ENCODE measurements at regions not wholly inside any gene's neighbourhood (a gene's known extent, or its start where the extent isn't known, plus 50 kb on each side); places are given as distances from the start of the nearest gene placed in this dataset.

GRCh38 chr3:104746056-104746455, 620.7 kb upstream of the ALCAM start:
- H3K27ac ChIP-seq, result no peak overlapping the region
- H3K4me1 ChIP-seq, result no peaks in the 10 kb centered on the region
- no peak overlapping the region for H3K4me3 ChIP-seq
- H3K27me3 ChIP-seq, result no peaks in the 10 kb centered on the region
- TF ChIP-seq, protein P1, sequence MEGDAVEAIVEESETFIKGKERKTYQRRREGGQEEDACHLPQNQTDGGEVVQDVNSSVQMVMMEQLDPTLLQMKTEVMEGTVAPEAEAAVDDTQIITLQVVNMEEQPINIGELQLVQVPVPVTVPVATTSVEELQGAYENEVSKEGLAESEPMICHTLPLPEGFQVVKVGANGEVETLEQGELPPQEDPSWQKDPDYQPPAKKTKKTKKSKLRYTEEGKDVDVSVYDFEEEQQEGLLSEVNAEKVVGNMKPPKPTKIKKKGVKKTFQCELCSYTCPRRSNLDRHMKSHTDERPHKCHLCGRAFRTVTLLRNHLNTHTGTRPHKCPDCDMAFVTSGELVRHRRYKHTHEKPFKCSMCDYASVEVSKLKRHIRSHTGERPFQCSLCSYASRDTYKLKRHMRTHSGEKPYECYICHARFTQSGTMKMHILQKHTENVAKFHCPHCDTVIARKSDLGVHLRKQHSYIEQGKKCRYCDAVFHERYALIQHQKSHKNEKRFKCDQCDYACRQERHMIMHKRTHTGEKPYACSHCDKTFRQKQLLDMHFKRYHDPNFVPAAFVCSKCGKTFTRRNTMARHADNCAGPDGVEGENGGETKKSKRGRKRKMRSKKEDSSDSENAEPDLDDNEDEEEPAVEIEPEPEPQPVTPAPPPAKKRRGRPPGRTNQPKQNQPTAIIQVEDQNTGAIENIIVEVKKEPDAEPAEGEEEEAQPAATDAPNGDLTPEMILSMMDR (IDR thresholded peaks at IDR 0.05), result no peak
- H3K36me3 ChIP-seq, result no peaks in the 10 kb centered on the region
- no peak for DNase-seq
- intact Hi-C loops (cut with DNase I; ENCODE audit: low total_unique reads), result no loop called here
- H3K9me3 ChIP-seq, result no peaks in the 10 kb centered on the region

GRCh38 chr3:104750581-104750980, 616.1 kb upstream of the ALCAM start:
- TF ChIP-seq, protein P1 (IDR thresholded peaks at IDR 0.05), result no peak
- no peak for TF ChIP-seq POLR2A (IDR thresholded peaks at IDR 0.05)
- H3K9me3 ChIP-seq, result no peaks in the 10 kb centered on the region
- intact Hi-C loops (cut with DNase I; ENCODE audit: low total_unique reads), result no loop called here
- H3K4me1 ChIP-seq, result no peaks in the 10 kb centered on the region
- H3K27ac ChIP-seq, result no peak overlapping the region
- H3K36me3 ChIP-seq, result no peaks in the 10 kb centered on the region
- DNase-seq, result no peak
- H3K4me3 ChIP-seq, result no peak overlapping the region
- H3K27me3 ChIP-seq, result no peaks in the 10 kb centered on the region

- TF ChIP-seq, protein P1 (IDR thresholded peaks at IDR 0.05), result no peak
- TF ChIP-seq POLR2A (IDR thresholded peaks at IDR 0.05), result no peak
- Histone ChIP-seq H3K27ac (no peak overlapping the region), H3K36me3 (no peaks in the 10 kb centered on the region), H3K4me3 (no peak overlapping the region), H3K27me3 (no peaks in the 10 kb centered on the region), H3K4me1 (no peaks in the 10 kb centered on the region), H3K9me3 (no peaks in the 10 kb centered on the region)
- intact Hi-C loops (cut with DNase I; ENCODE audit: low total_unique reads), result no loop called here
- DNase-seq, result no peak
Measured at GRCh38 chr3:104755791-104756190, 610.9 kb upstream of the ALCAM start.

DNA sequence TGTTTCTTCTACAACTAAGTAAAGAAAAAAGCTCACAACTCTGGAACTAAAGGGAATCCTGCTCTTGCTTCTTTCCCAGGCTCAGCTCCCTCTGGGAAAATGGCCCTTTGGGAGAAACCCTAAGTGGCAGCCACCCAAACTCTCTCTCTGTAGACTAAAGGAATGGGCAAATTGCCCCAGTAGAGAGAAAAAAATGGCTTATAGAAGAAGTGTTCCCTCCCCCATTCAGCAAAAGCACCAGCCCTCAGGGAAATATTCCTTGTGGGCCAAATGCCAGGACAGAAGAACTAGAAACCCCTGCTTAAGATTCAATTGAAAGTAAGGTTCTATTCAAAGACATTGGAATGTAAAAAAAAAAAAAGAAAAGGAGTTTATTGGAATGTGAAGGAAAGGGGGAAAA, 603.7 kb upstream of the ALCAM start:
- Histone ChIP-seq H3K27me3 (no peaks in the 10 kb centered on the region), H3K36me3 (no peaks in the 10 kb centered on the region), H3K27ac (no peak overlapping the region), H3K4me1 (peaks cover 0 to 4% of the 10 kb centered on the region in 2 donors), H3K4me3 (no peak overlapping the region), H3K9me3 (no peaks in the 10 kb centered on the region)
- no peak for TF ChIP-seq POLR2A (IDR thresholded peaks at IDR 0.05)
- TF ChIP-seq, protein P1 (IDR thresholded peaks at IDR 0.05), result no peak
- intact Hi-C loops (cut with DNase I; ENCODE audit: low total_unique reads), result no loop called here
- no peak for DNase-seq

DNA sequence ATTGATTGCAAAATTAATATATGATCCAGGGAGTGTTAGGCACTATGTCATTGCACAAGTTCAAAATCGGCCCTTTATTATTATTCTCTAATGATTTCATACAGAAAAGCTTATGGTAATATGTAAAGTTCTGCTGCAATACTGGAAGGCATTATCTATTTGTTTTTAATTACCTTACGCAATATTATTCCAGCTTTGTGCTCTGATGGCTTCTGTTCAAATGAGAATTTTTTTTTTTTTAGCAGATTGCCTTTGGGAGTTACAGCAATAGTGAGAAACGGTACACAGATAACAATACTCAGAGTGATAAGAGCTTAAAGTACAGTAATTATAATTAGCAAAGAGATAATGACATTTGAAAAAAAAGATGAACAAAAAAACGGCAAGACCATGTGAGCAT, 602.2 kb upstream of the ALCAM start:
- Histone ChIP-seq H3K36me3 (no peaks in the 10 kb centered on the region), H3K9me3 (no peaks in the 10 kb centered on the region), H3K4me3 (no peak overlapping the region), H3K27me3 (no peaks in the 10 kb centered on the region), H3K4me1 (peaks cover 0 to 4% of the 10 kb centered on the region in 2 donors), H3K27ac (no peak overlapping the region)
- TF ChIP-seq POLR2A (IDR thresholded peaks at IDR 0.05), result no peak
- TF ChIP-seq, protein P1 (IDR thresholded peaks at IDR 0.05), result no peak
- no peak for DNase-seq
- intact Hi-C loops (cut with DNase I; ENCODE audit: low total_unique reads), result no loop called here
